ENCODE measurements at regions not wholly inside any gene's neighbourhood (a gene's known extent, or its start where the extent isn't known, plus 50 kb on each side); places are given as distances from the start of the nearest gene placed in this dataset.

- TF ChIP-seq CTCF (IDR thresholded peaks at IDR 0.05) (no peak), POLR2A (IDR thresholded peaks at IDR 0.05) (no peak)
Observed at GRCh38 chr15:27639595-27639994, 459.5 kb downstream of the OCA2 start.

Data from esophagus squamous epithelium (tissue), 4 donors.